ENCODE measurements at regions not wholly inside any gene's neighbourhood (a gene's known extent, or its start where the extent isn't known, plus 50 kb on each side); places are given as distances from the start of the nearest gene placed in this dataset.

- TF ChIP-seq CEBPZ (IDR thresholded peaks at IDR 0.05; ENCODE audit: borderline replicate concordance, low read depth, low read length), result no peak
- no peak for TF ChIP-seq ETS2 (tag; IDR thresholded peaks at IDR 0.05; ENCODE audit: borderline replicate concordance, poor library complexity, severe bottlenecking)
- no peak for TF ChIP-seq FIP1L1 (IDR thresholded peaks at IDR 0.05; ENCODE audit: low read depth, low read length, poor library complexity, severe bottlenecking)
- no peak for TF ChIP-seq TGIF2 (CRISPR knock-in tag; IDR thresholded peaks at IDR 0.05)
- TF ChIP-seq RNF2 (IDR thresholded peaks at IDR 0.05), result no peak
- TF ChIP-seq BACH1 (tag; IDR thresholded peaks at IDR 0.05), result no peak
Observed at GRCh38 chr2:136399667-136400289, 281.8 kb upstream of the CXCR4 start (continued).

DNA sequence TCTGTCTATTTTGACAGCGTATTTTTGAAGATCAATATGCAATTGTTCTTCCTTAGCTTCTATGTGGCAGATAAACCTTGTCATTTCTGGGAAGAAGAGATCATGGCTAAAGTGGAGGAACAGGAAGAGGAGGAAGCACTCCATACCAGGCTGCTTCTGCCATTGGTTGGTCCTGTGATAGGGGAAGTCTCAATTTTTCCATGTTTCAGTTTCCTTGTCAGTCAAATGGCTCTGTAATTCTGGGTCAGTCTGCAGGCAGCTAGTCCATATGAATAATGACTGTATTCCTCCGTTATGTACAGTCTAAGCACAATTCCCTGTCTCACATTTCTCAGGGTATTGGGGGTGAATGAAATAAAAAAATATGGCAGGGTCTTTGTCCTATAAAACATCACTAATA, 277.6 kb upstream of the CXCR4 start:
- ATAC-seq (no peak), FAIRE-seq (no peak), DNase-seq (ENCODE audit: extremely low read depth in 1 of 4, low spot score in 3 of 4) (no peak)
- Histone ChIP-seq H3K9me1 (ENCODE audit: control insufficient read depth, insufficient read depth, low read length) (no peaks in the 10 kb centered on the region), H3K27ac (ENCODE audit: extremely low read depth, low read depth, low read length) (no peak overlapping the region), H3K79me2 (ENCODE audit: control insufficient read depth, insufficient read depth, low read length) (no peaks in the 10 kb centered on the region), H3K4me3 (no peak overlapping the region), H2AFZ (ENCODE audit: low read depth, low read length) (no peak overlapping the region), H3K4me2 (ENCODE audit: insufficient read depth, low read length) (no peak overlapping the region), H3K9me3 (replicated peaks; ENCODE audit: control insufficient read depth, insufficient read depth, low read depth, low read length) (no peaks in the 10 kb centered on the region), H3K9ac (ENCODE audit: insufficient read depth in 1 of 2, low read depth in 2 of 2, low read length in 2 of 2) (no peak overlapping the region), H3K27me3 (ENCODE audit: control insufficient read depth in 2 of 2, insufficient read depth in 2 of 2, low read length in 2 of 2) (peaks cover 0 to 9% of the 10 kb centered on the region in 2 experiments; a peak in 1 of 5 replicates), H3K4me1 (replicated peaks in 1 of 2; ENCODE audit: control insufficient read depth in 2 of 2, insufficient read depth in 2 of 2, low read length in 2 of 2) (no peaks in the 10 kb centered on the region), H4K20me1 (replicated peaks; ENCODE audit: control insufficient read depth, insufficient read depth, low read length) (no peaks in the 10 kb centered on the region), H3K36me3 (ENCODE audit: control insufficient read depth, insufficient read depth, low read length) (no peaks in the 10 kb centered on the region)
- 6% methylated on average over 2 of the region's 2 CpGs for WGBS (ENCODE audit: insufficient coverage, low coverage, missing lambda C conversion rate)
- CTCF ChIA-PET (ENCODE audit: low intra/inter-chr PET ratio), result no interaction called here
- BruUV-seq (replicated peaks), result no TSS peak
- intact Hi-C loops (cut with micrococcal nuclease), result no loop called here
- POLR2A ChIA-PET, result no interaction called here
- in situ Hi-C loops (cut with MboI), result loop anchor here (25.0 kb wide), 1 partner anchor 1408 kb away; no protein-coding TSS in a partner anchor
- TF ChIP-seq, protein P1, sequence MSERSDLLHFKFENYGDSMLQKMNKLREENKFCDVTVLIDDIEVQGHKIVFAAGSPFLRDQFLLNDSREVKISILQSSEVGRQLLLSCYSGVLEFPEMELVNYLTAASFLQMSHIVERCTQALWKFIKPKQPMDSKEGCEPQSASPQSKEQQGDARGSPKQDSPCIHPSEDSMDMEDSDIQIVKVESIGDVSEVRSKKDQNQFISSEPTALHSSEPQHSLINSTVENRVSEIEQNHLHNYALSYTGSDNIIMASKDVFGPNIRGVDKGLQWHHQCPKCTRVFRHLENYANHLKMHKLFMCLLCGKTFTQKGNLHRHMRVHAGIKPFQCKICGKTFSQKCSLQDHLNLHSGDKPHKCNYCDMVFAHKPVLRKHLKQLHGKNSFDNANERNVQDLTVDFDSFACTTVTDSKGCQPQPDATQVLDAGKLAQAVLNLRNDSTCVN (CRISPR knock-in tag; IDR thresholded peaks at IDR 0.05), result no peak
- no peak for TF ChIP-seq SRSF3 (IDR thresholded peaks at IDR 0.05; ENCODE audit: insufficient read depth, low read length)
- TF ChIP-seq, protein P2, sequence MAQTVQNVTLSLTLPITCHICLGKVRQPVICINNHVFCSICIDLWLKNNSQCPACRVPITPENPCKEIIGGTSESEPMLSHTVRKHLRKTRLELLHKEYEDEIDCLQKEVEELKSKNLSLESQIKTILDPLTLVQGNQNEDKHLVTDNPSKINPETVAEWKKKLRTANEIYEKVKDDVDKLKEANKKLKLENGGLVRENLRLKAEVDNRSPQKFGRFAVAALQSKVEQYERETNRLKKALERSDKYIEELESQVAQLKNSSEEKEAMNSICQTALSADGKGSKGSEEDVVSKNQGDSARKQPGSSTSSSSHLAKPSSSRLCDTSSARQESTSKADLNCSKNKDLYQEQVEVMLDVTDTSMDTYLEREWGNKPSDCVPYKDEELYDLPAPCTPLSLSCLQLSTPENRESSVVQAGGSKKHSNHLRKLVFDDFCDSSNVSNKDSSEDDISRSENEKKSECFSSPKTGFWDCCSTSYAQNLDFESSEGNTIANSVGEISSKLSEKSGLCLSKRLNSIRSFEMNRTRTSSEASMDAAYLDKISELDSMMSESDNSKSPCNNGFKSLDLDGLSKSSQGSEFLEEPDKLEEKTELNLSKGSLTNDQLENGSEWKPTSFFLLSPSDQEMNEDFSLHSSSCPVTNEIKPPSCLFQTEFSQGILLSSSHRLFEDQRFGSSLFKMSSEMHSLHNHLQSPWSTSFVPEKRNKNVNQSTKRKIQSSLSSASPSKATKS (CRISPR knock-in tag; IDR thresholded peaks at IDR 0.05), result no peak
- TF ChIP-seq HNRNPH1 (optimal IDR thresholded peaks at IDR 0.05; ENCODE audit: low read depth, low read length), result no peak
- no peak for TF ChIP-seq ZC3H11A (IDR thresholded peaks at IDR 0.05; ENCODE audit: low read depth, low read length)
- no peak for TF ChIP-seq MXI1 (IDR thresholded peaks at IDR 0.05; ENCODE audit: low read depth, low read length)
- TF ChIP-seq ZNF79 (CRISPR knock-in tag; IDR thresholded peaks at IDR 0.05; ENCODE audit: low read depth), result no peak
- TF ChIP-seq ZSCAN29 (IDR thresholded peaks at IDR 0.05), result no peak
- TF ChIP-seq GABPB2 (CRISPR knock-in tag; conservative IDR thresholded peaks at IDR 0.05), result no peak
